Heart left ventricle (tissue), 13 donors: ENCODE measurements at regions not wholly inside any gene's neighbourhood (a gene's known extent, or its start where the extent isn't known, plus 50 kb on each side); places are given as distances from the start of the nearest gene placed in this dataset.

ENCODE experiments used
- CTCF ChIP-seq, 12 donors: fragments of 200-600 bp; sonication (generic) in 4 of 12; IDR thresholded peaks; one replicate each; pipeline versions ENCODE4 v1.5.0 to v1.8.0; 2018 to 2022; ENCODE audit warnings: antibody characterized with exemption in 12 of 12, mild to moderate bottlenecking in 5 of 12
- POLR2A ChIP-seq, 2 donors: fragments of 450-650 bp; IDR thresholded peaks; one replicate each; pipeline ENCODE4 v1.6.1; 2017; ENCODE audit warnings: antibody characterized with exemption in 2 of 2, mild to moderate bottlenecking in 2 of 2, moderate library complexity in 2 of 2
- donor health status: ischemic (EF 13 %, LVEDD 7.1; RV severe dilation, severe dysfunction).
- donor health status: DM: no; HTN: yes; CAD: no.
- donor health status: DM: no; HTN: no; CAD: no.
- donor health status: ischemic (EF 25% LVEDD 6.9; RV normal size, moderate dysfunction).
- donor health status: ischemic (EF 25% LVEDD 5.7; RV mildly dilated, moderate dysfunction).
- donor health status: ischemic (EF 35%, LVEDD 5.7; RV mildly dilated, moderate dysfunction).
- donor health status: nonischemic (EF 11% LVEDD 7.7; RV severe dilation, severe dysfunction).
- donor health status: DM: yes; HTN: yes; CAD: no.
- donor health status: PGD.
- donor health status: ischemic (EF 29% LVEDD 5.4; RV normal size, mild dysfunction).
- donor health status: nonischemic (EF 23%, LVEDD 6.1; RV moderate dilation, normal function).

GRCh38 chr3:194840661-194841514 lies 155.2 kb downstream of the FAM43A start:
- TF ChIP-seq CTCF (IDR thresholded peaks at IDR 0.05) (no peak), POLR2A (IDR thresholded peaks at IDR 0.05) (no peak)
